AG09309 (cell line): ENCODE measurements at regions not wholly inside any gene's neighbourhood (a gene's known extent, or its start where the extent isn't known, plus 50 kb on each side); places are given as distances from the start of the nearest gene placed in this dataset.

Source experiments
- DNase-seq: peaks from one replicate; pipeline ENCODE4 v3.0.0-alpha.2; 2010; ENCODE audit warnings: low read depth
- H3K4me3 ChIP-seq: 2 replicates; pipeline ENCODE4 v1.5.1; 2011; ENCODE audit warnings: mild to moderate bottlenecking, low read depth, low read length, moderate library complexity; ENCODE audit not compliant: control insufficient read depth
- CTCF ChIP-seq: IDR thresholded peaks from 2 replicates; pipeline ENCODE4 v1.5.1; 2011; ENCODE audit warnings: mild to moderate bottlenecking, low read depth, low read length, inconsistent platforms; ENCODE audit not compliant: insufficient read depth, control insufficient read depth; ENCODE audit errors: missing control alignments

DNA sequence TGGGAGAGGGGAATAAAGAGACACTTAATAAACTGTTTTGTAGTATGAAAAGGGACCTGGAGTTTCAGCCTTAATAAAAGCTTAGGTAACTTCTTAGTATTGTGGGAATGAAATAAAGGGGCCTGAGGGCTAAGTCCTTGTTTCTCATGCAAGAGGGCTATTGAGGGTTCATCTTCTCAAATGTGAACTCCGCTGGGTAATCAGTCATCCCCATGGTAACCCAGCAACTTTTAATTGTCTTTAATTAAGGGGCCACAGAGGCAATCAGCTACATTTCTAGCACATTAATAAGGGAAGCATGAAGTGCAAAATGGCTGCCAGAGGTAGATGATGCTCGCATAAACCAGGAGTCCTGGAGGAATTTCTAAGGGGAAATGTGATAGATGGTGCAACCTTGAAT lies 1784.2 kb upstream of the CELF4 start:
- H3K4me3 ChIP-seq: no peak overlapping the region
- no peak for DNase-seq
- no peak for TF ChIP-seq CTCF

DNA sequence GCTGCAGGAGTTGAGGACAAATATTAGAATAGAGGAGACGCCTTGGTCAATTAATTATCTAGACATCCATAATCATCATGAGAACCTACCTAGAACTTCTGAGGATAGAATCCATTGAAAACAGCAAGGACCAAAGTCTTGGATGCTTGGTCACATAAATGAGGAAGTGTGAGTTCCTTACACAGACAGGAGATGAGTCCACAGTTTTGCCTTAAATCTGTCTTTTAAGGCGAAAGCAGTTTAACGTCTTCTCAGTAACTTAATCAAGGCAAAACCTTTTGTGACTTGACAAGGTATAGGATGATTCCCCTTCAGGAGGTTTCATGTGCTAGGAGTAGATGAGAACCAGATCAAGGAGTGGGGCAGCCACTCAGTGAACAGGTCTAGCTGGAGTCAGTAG lies 1783.2 kb upstream of the CELF4 start:
- no peak overlapping the region for H3K4me3 ChIP-seq
- no peak for DNase-seq
- TF ChIP-seq CTCF: no peak

DNA sequence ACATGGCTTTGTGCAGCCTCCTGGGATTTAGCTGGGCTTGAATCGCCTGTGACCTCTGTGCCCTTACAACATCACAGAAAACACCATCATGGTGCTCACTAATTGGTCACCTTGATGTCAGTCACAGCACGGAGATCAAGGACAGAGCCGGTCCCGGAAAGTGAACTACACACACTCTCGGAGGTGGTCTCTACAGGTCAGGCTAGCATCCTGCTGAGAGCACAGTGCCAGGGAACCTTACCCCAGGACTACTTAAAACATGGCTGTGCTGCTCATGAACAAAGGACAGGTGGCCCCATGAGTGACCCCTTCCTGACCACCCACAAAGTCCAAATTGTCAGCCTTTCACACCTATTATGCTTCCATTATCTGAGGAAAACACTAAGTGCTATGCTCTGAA lies 1782.1 kb upstream of the CELF4 start:
- no peak overlapping the region for H3K4me3 ChIP-seq
- DNase-seq: no peak
- no peak for TF ChIP-seq CTCF

DNA sequence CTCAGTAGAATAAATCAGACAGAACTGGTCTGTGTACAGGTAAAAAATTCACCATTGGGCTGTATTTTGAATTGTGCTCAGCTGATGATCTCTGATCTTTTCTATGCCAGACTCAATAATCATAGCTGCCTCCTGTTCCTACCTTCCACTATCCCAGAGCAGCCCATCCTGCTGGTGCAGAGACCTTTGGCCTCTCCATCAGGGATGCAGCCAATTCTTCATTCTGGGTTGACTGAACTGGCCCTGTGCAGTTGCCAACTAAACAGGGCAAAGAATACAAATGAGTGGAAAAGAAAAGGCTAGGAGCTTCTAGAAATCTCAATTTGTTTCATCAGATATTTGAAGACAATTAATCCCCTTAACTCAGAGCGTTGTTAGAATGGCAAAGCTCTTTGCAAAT lies 1781.3 kb upstream of the CELF4 start:
- TF ChIP-seq CTCF: no peak
- H3K4me3 ChIP-seq: no peak overlapping the region
- no peak for DNase-seq

DNA sequence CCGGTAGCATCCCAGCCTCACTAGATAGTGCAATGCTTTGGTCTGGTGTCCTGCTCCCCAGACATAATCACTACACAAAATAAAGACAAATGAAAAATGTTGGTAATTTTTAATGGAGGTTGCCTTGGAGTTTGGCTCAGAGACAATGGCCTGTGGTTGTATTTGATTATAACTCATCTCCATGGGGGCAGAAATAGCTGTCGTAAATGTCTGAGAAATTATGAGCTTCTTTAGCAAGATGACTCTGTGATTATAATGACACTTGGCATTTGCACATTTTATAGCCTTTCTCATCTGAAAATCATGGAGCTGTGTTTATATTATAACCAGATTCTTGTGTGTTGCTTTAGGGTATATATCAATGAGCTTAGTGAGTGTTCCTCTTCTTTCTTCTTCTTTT lies 1779.7 kb upstream of the CELF4 start:
- TF ChIP-seq CTCF: no peak
- peak; percentile 84 for DNase-seq
- H3K4me3 ChIP-seq: no peak overlapping the region

DNA sequence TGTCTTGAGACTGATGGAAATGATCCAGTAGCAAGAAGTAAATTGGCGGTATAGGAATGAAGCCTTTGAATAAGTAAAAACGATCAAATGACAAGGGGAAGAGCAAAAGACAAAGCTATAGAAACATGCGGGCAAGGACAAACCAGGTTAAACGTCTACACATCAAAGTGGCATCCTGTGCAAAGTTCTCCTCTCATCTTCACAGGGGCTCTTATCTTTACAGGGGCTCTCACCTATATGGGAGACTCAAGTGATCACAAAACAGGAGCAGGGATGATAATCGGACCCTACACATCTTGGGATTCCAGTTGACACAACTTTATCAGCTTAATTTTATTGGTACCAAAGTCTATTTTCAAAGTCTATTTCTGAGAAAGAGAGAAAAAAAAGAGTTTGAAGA lies 1778.9 kb upstream of the CELF4 start:
- no peak for DNase-seq
- H3K4me3 ChIP-seq: no peak overlapping the region
- no peak for TF ChIP-seq CTCF

DNA sequence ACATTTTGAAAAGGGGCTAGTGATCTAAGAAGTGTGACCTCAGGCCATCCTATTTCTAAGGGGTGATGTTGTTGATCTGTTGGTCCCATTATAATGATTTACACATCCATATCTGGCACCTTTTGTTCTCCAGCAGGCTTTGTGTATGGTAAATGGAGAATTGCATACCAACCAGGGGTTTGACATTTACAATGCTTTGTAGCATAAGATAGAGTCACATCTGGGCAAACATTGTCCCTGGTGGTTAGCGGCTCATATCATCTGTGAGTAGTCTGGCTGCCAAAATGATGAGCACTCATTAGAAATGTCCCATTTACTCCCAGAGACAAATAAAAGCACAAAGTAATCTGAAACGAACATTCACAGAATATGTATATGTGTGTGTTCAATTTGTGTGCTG lies 1775.5 kb upstream of the CELF4 start:
- H3K4me3 ChIP-seq: no peak overlapping the region
- no peak for TF ChIP-seq CTCF
- no peak for DNase-seq
